ENCODE measurements at regions not wholly inside any gene's neighbourhood (a gene's known extent, or its start where the extent isn't known, plus 50 kb on each side); places are given as distances from the start of the nearest gene placed in this dataset.

- H3K9me3 ChIP-seq (ENCODE audit: low read depth) = no peaks in the 10 kb centered on the region
- H2AFZ ChIP-seq = no peak overlapping the region
- H3K4me3 ChIP-seq = no peak overlapping the region
- H3K9me2 ChIP-seq (replicated peaks; ENCODE audit: insufficient read depth) = no peaks in the 10 kb centered on the region
- H3K36me3 ChIP-seq (replicated peaks; ENCODE audit: insufficient read depth, low read depth) = no peaks in the 10 kb centered on the region
- TF ChIP-seq CTCF (IDR thresholded peaks at IDR 0.05; ENCODE audit: poor library complexity) = no peak
- TF ChIP-seq EZH2 (IDR thresholded peaks at IDR 0.05; ENCODE audit: borderline replicate concordance) = no peak
- no peak for TF ChIP-seq EZH2phosphoT487 (IDR thresholded peaks at IDR 0.05; ENCODE audit: low read depth, severe bottlenecking, unreplicated experiment)
- H3K4me1 ChIP-seq (ENCODE audit: insufficient read depth) = no peaks in the 10 kb centered on the region
- 91% methylated on average over 2 of the region's 2 CpGs for WGBS (ENCODE audit: low lambda C conversion rate, missing lambda C conversion rate)
- no peaks in the 10 kb centered on the region for H4K20me1 ChIP-seq (ENCODE audit: insufficient read depth, poor library complexity, severe bottlenecking)
- DNase-seq (ENCODE audit: low spot score) = no peak
- H3K79me2 ChIP-seq = no peaks in the 10 kb centered on the region
- peaks cover 3% of the 10 kb centered on the region for H3K27me3 ChIP-seq
- H3K4me2 ChIP-seq = no peak overlapping the region
- no peak overlapping the region for H3K27ac ChIP-seq
Observed at GRCh38 chr10:120345186-120345585, 111.8 kb upstream of the PLPP4 start.

DNA sequence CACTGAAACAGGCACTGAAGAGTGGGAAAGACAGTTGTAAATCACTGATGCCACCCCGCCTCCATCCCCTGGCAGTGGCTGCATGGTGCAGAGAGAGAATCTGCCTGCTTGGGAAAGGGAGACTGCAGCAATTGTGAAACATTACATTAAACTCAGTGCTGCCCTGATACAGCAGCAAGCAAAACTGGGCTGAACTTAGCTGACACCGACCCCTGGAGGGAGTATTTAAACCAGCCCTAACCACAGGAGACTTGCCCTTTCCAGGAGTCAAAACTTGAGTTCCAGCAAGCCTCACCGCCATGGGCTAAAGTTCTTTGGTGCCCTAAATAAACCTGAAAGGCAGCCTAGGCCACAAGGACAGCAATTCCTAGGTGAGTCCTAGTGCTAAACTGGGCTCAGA is 109.4 kb upstream of the PLPP4 start:
- DNase-seq (ENCODE audit: low spot score) = no peak
- Histone ChIP-seq H2AFZ (no peak overlapping the region), H3K9me2 (replicated peaks; ENCODE audit: insufficient read depth) (no peaks in the 10 kb centered on the region), H3K4me2 (no peak overlapping the region), H3K4me1 (ENCODE audit: insufficient read depth) (no peaks in the 10 kb centered on the region), H3K9me3 (ENCODE audit: low read depth) (no peaks in the 10 kb centered on the region), H3K27ac (no peak overlapping the region), H3K36me3 (replicated peaks; ENCODE audit: insufficient read depth, low read depth) (no peaks in the 10 kb centered on the region), H3K4me3 (no peak overlapping the region), H3K79me2 (no peaks in the 10 kb centered on the region), H4K20me1 (ENCODE audit: insufficient read depth, poor library complexity, severe bottlenecking) (no peaks in the 10 kb centered on the region), H3K27me3 (peaks cover 3% of the 10 kb centered on the region)
- TF ChIP-seq CTCF (IDR thresholded peaks at IDR 0.05; ENCODE audit: poor library complexity) = no peak
- TF ChIP-seq EZH2phosphoT487 (IDR thresholded peaks at IDR 0.05; ENCODE audit: low read depth, severe bottlenecking, unreplicated experiment) = no peak
- 43% methylated on average over 3 of the region's 3 CpGs for WGBS (ENCODE audit: low lambda C conversion rate, missing lambda C conversion rate)

DNA sequence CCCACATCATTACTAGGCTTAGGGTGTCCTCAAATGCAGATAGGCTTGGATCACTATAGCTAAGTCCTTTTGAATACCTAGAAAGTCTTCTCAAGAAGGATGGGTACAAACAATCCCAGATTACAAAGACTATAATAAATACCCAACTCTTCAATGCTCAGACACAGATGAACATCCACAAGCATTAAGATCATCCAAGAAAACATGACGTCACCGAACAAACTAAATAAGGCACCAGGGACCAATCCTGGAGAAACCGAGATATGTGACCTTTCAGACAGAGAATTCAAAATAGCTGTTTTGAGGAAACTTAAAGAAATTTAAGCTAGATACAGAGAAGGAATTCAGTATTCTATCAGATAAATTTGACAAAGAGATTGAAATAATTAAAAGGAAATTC is 108.0 kb upstream of the PLPP4 start:
- no peak overlapping the region for H3K4me2 ChIP-seq
- no peaks in the 10 kb centered on the region for H3K9me2 ChIP-seq (replicated peaks; ENCODE audit: insufficient read depth)
- no peak for TF ChIP-seq CTCF (IDR thresholded peaks at IDR 0.05; ENCODE audit: poor library complexity)
- no peak for TF ChIP-seq EZH2phosphoT487 (IDR thresholded peaks at IDR 0.05; ENCODE audit: low read depth, severe bottlenecking, unreplicated experiment)
- TF ChIP-seq EZH2 (IDR thresholded peaks at IDR 0.05; ENCODE audit: borderline replicate concordance) = no peak
- no peaks in the 10 kb centered on the region for H4K20me1 ChIP-seq (ENCODE audit: insufficient read depth, poor library complexity, severe bottlenecking)
- H3K79me2 ChIP-seq = no peaks in the 10 kb centered on the region
- DNase-seq (ENCODE audit: low spot score) = no peak
- no peaks in the 10 kb centered on the region for H3K36me3 ChIP-seq (replicated peaks; ENCODE audit: insufficient read depth, low read depth)
- no peak overlapping the region for H3K4me3 ChIP-seq
- no peak overlapping the region for H3K27ac ChIP-seq
- H3K9me3 ChIP-seq (ENCODE audit: low read depth) = no peaks in the 10 kb centered on the region
- no peak overlapping the region for H2AFZ ChIP-seq
- 99% methylated on average over 3 of the region's 3 CpGs for WGBS (ENCODE audit: low lambda C conversion rate, missing lambda C conversion rate)
- H3K4me1 ChIP-seq (ENCODE audit: insufficient read depth) = no peaks in the 10 kb centered on the region
- H3K27me3 ChIP-seq = no peaks in the 10 kb centered on the region

- H3K27ac ChIP-seq = no peak overlapping the region
- 85% methylated on average over 2 of the region's 2 CpGs for WGBS (ENCODE audit: low lambda C conversion rate, missing lambda C conversion rate)
- no peak overlapping the region for H3K4me2 ChIP-seq
- no peaks in the 10 kb centered on the region for H3K27me3 ChIP-seq
- H4K20me1 ChIP-seq (ENCODE audit: insufficient read depth, poor library complexity, severe bottlenecking) = no peaks in the 10 kb centered on the region
- TF ChIP-seq EZH2phosphoT487 (IDR thresholded peaks at IDR 0.05; ENCODE audit: low read depth, severe bottlenecking, unreplicated experiment) (no peak), CTCF (IDR thresholded peaks at IDR 0.05; ENCODE audit: poor library complexity) (no peak), EZH2 (IDR thresholded peaks at IDR 0.05; ENCODE audit: borderline replicate concordance) (no peak)
- no peaks in the 10 kb centered on the region for H3K9me2 ChIP-seq (replicated peaks; ENCODE audit: insufficient read depth)
- no peak overlapping the region for H2AFZ ChIP-seq
- no peak overlapping the region for H3K4me3 ChIP-seq
- H3K79me2 ChIP-seq = no peaks in the 10 kb centered on the region
- no peaks in the 10 kb centered on the region for H3K36me3 ChIP-seq (replicated peaks; ENCODE audit: insufficient read depth, low read depth)
- no peak for DNase-seq (ENCODE audit: low spot score)
- no peaks in the 10 kb centered on the region for H3K4me1 ChIP-seq (ENCODE audit: insufficient read depth)
- H3K9me3 ChIP-seq (ENCODE audit: low read depth) = no peaks in the 10 kb centered on the region
Observed at GRCh38 chr10:120355425-120355824, 101.6 kb upstream of the PLPP4 start.
